ENCODE measurements at regions not wholly inside any gene's neighbourhood (a gene's known extent, or its start where the extent isn't known, plus 50 kb on each side); places are given as distances from the start of the nearest gene placed in this dataset.

GRCh38 chr3:159904455-159904854 lies 84.2 kb upstream of the IL12A start:
- Histone ChIP-seq H3K27ac (ENCODE audit: control insufficient read depth, insufficient read depth, low read length) (no peak overlapping the region), H3K9ac (ENCODE audit: control insufficient read depth, extremely low read depth, insufficient read depth, low read length) (no peak overlapping the region), H2AFZ (ENCODE audit: control insufficient read depth, low read length) (no peak overlapping the region), H3K4me3 (ENCODE audit: control insufficient read depth in 2 of 3, extremely low read depth in 1 of 3, insufficient read depth in 2 of 3, low read depth in 1 of 3, low read length in 3 of 3) (no peak overlapping the region), H3K27me3 (ENCODE audit: control insufficient read depth, extremely low read depth, insufficient read depth, low read length) (no peaks in the 10 kb centered on the region), H3K9me3 (ENCODE audit: control insufficient read depth, low read depth, low read length) (no peaks in the 10 kb centered on the region), H3K79me2 (ENCODE audit: control insufficient read depth, insufficient read depth, low read length) (no peaks in the 10 kb centered on the region), H3K4me2 (ENCODE audit: control insufficient read depth, extremely low read depth, insufficient read depth, low read depth, low read length) (no peak overlapping the region), H3K36me3 (ENCODE audit: control insufficient read depth in 2 of 2, extremely low read depth in 1 of 2, insufficient read depth in 2 of 2, low read length in 2 of 2) (no peaks in the 10 kb centered on the region), H3K9me1 (ENCODE audit: control insufficient read depth, extremely low read depth, insufficient read depth, low read length) (no peaks in the 10 kb centered on the region), H3K4me1 (ENCODE audit: control insufficient read depth, extremely low read depth, insufficient read depth, low read length) (no peaks in the 10 kb centered on the region), H4K20me1 (ENCODE audit: control insufficient read depth, extremely low read depth, insufficient read depth, low read length) (no peaks in the 10 kb centered on the region)
- DNase-seq (ENCODE audit: low read depth, low spot score) (no peak), FAIRE-seq (no peak)
- TF ChIP-seq CTCF (optimal IDR thresholded peaks at IDR 0.05 in 1 of 3, IDR thresholded peaks at IDR 0.05 in 1 of 3, conservative IDR thresholded peaks at IDR 0.05 in 1 of 3; ENCODE audit: extremely low read depth in 1 of 3, insufficient read depth in 2 of 3, low read length in 3 of 3), result no peak
- no peak for TF ChIP-seq EZH2 (IDR thresholded peaks at IDR 0.05; ENCODE audit: low read length)
- dilution Hi-C loops (cut with MboI; ENCODE audit: extremely low pct_ligation_motif_present, low sequenced_read_pairs), result no loop called here

- dilution Hi-C loops (cut with MboI; ENCODE audit: extremely low pct_ligation_motif_present, low sequenced_read_pairs), result no loop called here
- no peak overlapping the region for H3K9ac ChIP-seq (ENCODE audit: control insufficient read depth, extremely low read depth, insufficient read depth, low read length)
- no peak overlapping the region for H2AFZ ChIP-seq (ENCODE audit: control insufficient read depth, low read length)
- no peak overlapping the region for H3K4me2 ChIP-seq (ENCODE audit: control insufficient read depth, extremely low read depth, insufficient read depth, low read depth, low read length)
- H3K9me3 ChIP-seq (ENCODE audit: control insufficient read depth, low read depth, low read length), result no peaks in the 10 kb centered on the region
- H3K27me3 ChIP-seq (ENCODE audit: control insufficient read depth, extremely low read depth, insufficient read depth, low read length), result no peaks in the 10 kb centered on the region
- no peak for FAIRE-seq
- H3K27ac ChIP-seq (ENCODE audit: control insufficient read depth, insufficient read depth, low read length), result no peak overlapping the region
- DNase-seq (ENCODE audit: low read depth, low spot score), result no peak
- H3K4me3 ChIP-seq (ENCODE audit: control insufficient read depth in 2 of 3, extremely low read depth in 1 of 3, insufficient read depth in 2 of 3, low read depth in 1 of 3, low read length in 3 of 3), result no peak overlapping the region
- H3K4me1 ChIP-seq (ENCODE audit: control insufficient read depth, extremely low read depth, insufficient read depth, low read length), result no peaks in the 10 kb centered on the region
- no peak for TF ChIP-seq EZH2 (IDR thresholded peaks at IDR 0.05; ENCODE audit: low read length)
- no peak for TF ChIP-seq CTCF (optimal IDR thresholded peaks at IDR 0.05 in 1 of 3, IDR thresholded peaks at IDR 0.05 in 1 of 3, conservative IDR thresholded peaks at IDR 0.05 in 1 of 3; ENCODE audit: extremely low read depth in 1 of 3, insufficient read depth in 2 of 3, low read length in 3 of 3)
- no peaks in the 10 kb centered on the region for H4K20me1 ChIP-seq (ENCODE audit: control insufficient read depth, extremely low read depth, insufficient read depth, low read length)
- no peaks in the 10 kb centered on the region for H3K36me3 ChIP-seq (ENCODE audit: control insufficient read depth in 2 of 2, extremely low read depth in 1 of 2, insufficient read depth in 2 of 2, low read length in 2 of 2)
- H3K9me1 ChIP-seq (ENCODE audit: control insufficient read depth, extremely low read depth, insufficient read depth, low read length), result no peaks in the 10 kb centered on the region
- H3K79me2 ChIP-seq (ENCODE audit: control insufficient read depth, insufficient read depth, low read length), result no peaks in the 10 kb centered on the region
These were observed 83.7 kb upstream of the IL12A start for GRCh38 chr3:159904911-159905310.
